ENCODE measurements at regions not wholly inside any gene's neighbourhood (a gene's known extent, or its start where the extent isn't known, plus 50 kb on each side); places are given as distances from the start of the nearest gene placed in this dataset.

DNA sequence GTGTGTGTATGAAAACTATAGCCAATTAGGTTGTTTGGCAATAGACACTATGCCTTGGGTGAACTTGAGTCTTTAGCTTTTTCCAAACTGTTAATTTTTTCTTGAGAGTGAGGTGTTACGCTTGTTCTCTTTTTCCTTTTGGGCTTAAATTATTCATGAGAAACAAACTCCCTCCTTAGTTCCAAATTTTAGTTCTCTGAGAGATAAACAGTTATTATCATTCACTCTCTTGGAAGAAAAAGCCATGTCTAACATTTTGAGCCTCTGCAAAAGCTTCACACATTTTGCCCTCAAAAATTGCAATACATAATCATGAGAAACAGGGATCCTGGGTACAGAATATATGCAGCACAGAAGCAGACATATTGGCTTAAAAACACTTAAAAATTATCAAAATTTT, 1353.9 kb upstream of the MAP3K7 start:
- TF ChIP-seq, protein P1, sequence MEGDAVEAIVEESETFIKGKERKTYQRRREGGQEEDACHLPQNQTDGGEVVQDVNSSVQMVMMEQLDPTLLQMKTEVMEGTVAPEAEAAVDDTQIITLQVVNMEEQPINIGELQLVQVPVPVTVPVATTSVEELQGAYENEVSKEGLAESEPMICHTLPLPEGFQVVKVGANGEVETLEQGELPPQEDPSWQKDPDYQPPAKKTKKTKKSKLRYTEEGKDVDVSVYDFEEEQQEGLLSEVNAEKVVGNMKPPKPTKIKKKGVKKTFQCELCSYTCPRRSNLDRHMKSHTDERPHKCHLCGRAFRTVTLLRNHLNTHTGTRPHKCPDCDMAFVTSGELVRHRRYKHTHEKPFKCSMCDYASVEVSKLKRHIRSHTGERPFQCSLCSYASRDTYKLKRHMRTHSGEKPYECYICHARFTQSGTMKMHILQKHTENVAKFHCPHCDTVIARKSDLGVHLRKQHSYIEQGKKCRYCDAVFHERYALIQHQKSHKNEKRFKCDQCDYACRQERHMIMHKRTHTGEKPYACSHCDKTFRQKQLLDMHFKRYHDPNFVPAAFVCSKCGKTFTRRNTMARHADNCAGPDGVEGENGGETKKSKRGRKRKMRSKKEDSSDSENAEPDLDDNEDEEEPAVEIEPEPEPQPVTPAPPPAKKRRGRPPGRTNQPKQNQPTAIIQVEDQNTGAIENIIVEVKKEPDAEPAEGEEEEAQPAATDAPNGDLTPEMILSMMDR (conservative IDR thresholded peaks at IDR 0.05 in 1 of 2, IDR thresholded peaks at IDR 0.05 in 1 of 2; ENCODE audit: extremely low read depth in 1 of 2, insufficient read depth in 1 of 2, low read depth in 1 of 2, low read length in 2 of 2): no peak
- TF ChIP-seq EZH2 (IDR thresholded peaks at IDR 0.05; ENCODE audit: borderline replicate concordance, low read length): no peak

Measured in mammary epithelial cell (primary cell).